ENCODE measurements at regions not wholly inside any gene's neighbourhood (a gene's known extent, or its start where the extent isn't known, plus 50 kb on each side); places are given as distances from the start of the nearest gene placed in this dataset.

- no peak for DNase-seq (ENCODE audit: low read depth, low spot score)
- SMC1A ChIA-PET (ENCODE audit: uncharacterized antibody, unreplicated experiment) = no interaction called here
- TF ChIP-seq MEF2A (IDR thresholded peaks at IDR 0.05; ENCODE audit: insufficient read depth, low read depth, low read length) (no peak), FOXM1 (IDR thresholded peaks at IDR 0.05; ENCODE audit: low read depth, low read length) (no peak), JUNB (IDR thresholded peaks at IDR 0.05) (no peak), SUPT20H (IDR thresholded peaks at IDR 0.05; ENCODE audit: borderline replicate concordance, control insufficient read depth, low read depth, low read length) (no peak), KDM1A (IDR thresholded peaks at IDR 0.05; ENCODE audit: borderline replicate concordance) (no peak), CBX5 (IDR thresholded peaks at IDR 0.05; ENCODE audit: low read depth) (no peak), ZNF384 (IDR thresholded peaks at IDR 0.05; ENCODE audit: borderline replicate concordance, low read depth, low read length) (no peak), MTA3 (IDR thresholded peaks at IDR 0.05; ENCODE audit: borderline replicate concordance, low read length) (no peak), BMI1 (IDR thresholded peaks at IDR 0.05; ENCODE audit: borderline replicate concordance) (no peak)
- no peak for ATAC-seq
- Histone ChIP-seq H3K4me2 (ENCODE audit: control insufficient read depth, insufficient read depth) (no peak overlapping the region), H2AFZ (ENCODE audit: control insufficient read depth, low read depth, low read length) (no peak overlapping the region), H3K79me2 (ENCODE audit: control insufficient read depth, insufficient read depth, low read length) (no peaks in the 10 kb centered on the region), H3K4me1 (ENCODE audit: control insufficient read depth, insufficient read depth, low read length) (no peaks in the 10 kb centered on the region), H3K27ac (ENCODE audit: control insufficient read depth, insufficient read depth) (no peak overlapping the region), H3K9me3 (replicated peaks; ENCODE audit: control insufficient read depth, insufficient read depth, low read length) (no peaks in the 10 kb centered on the region; the same call in 2 of the 3 replicates), H3K9ac (ENCODE audit: control insufficient read depth, insufficient read depth, low read length) (no peak overlapping the region), H3K4me3 (no peak overlapping the region), H3K27me3 (replicated peaks in 1 of 2; ENCODE audit: control insufficient read depth in 2 of 2, insufficient read depth in 2 of 2, low read length in 1 of 2) (no peaks in the 10 kb centered on the region), H3K36me3 (ENCODE audit: control insufficient read depth in 2 of 2, insufficient read depth in 2 of 2, low read length in 1 of 2) (no peaks in the 10 kb centered on the region), H4K20me1 (ENCODE audit: control insufficient read depth, insufficient read depth) (no peaks in the 10 kb centered on the region)
- RAD21 ChIA-PET (ENCODE audit: unreplicated experiment) = no interaction called here
- POLR2A ChIA-PET = no interaction called here
- intact Hi-C loops (cut with micrococcal nuclease; ENCODE audit: unreplicated experiment) = no loop called here
- in situ Hi-C loops (cut with MboI) = loop anchor here (10.0 kb wide), 1 partner anchor 51 kb away; no protein-coding TSS in a partner anchor
- CTCF ChIA-PET = no interaction called here
- FAIRE-seq = no peak
- no TSS peak for BruUV-seq (replicated peaks)
- WGBS (ENCODE audit: insufficient coverage, insufficient replicate concordance, low lambda C conversion rate, missing lambda C conversion rate) = 32% methylated on average over 26 of the region's 27 CpGs
Observed at GRCh38 chr12:34605955-34606748, 583.9 kb downstream of the ALG10 start.

All from GM12878 (cell line).